Right cardiac atrium (tissue), 5 donors: ENCODE measurements at regions not wholly inside any gene's neighbourhood (a gene's known extent, or its start where the extent isn't known, plus 50 kb on each side); places are given as distances from the start of the nearest gene placed in this dataset.

ENCODE experiments used
- ATAC-seq, 2 donors: fragments of 200-7000 bp; cut with Tn5 transposase; one replicate each; pipeline versions ENCODE4 v1.8.0 to v1.9.1; 2020; ENCODE audit warnings: moderate library complexity in 2 of 2, mild to moderate bottlenecking in 1 of 2
- DNase-seq, 3 donors: peaks; one replicate each; pipeline ENCODE4 v3.0.0-alpha.2; 2020
- H3K27ac ChIP-seq: one replicate; pipeline ENCODE4 v1.5.1; 2013; ENCODE audit warnings: mild to moderate bottlenecking, low read length, control low read depth, moderate library complexity
- H3K27me3 ChIP-seq: one replicate; pipeline ENCODE4 v1.6.1; 2013; ENCODE audit not compliant: control insufficient read depth, insufficient read depth
- H3K4me1 ChIP-seq: one replicate; pipeline ENCODE4 v1.6.1; 2013; ENCODE audit warnings: low read length; ENCODE audit not compliant: control insufficient read depth, insufficient read depth
- H3K4me3 ChIP-seq: one replicate; pipeline ENCODE4 v1.5.1; 2013; ENCODE audit warnings: low read length, control low read depth
- H3K9me3 ChIP-seq: one replicate; pipeline ENCODE4 v1.6.1; 2013; ENCODE audit warnings: low read length; ENCODE audit not compliant: control insufficient read depth
- WGBS: extraction: QIAGEN DNeasy Blood & Tissue Kit; methylation state at CpG from one replicate; pipeline ENCODE4 v1.1.7; 2013; 5-methylcytosine and 5-hydroxymethylcytosine counted together
- intact Hi-C, 4 donors: fragments of 100-400 bp; cut with DNase I; formaldehyde crosslinking; loops; one replicate each; pipeline versions ENCODE4 v1.11.0 to v1.14.0; 2022 to 2023
- donor health status: healthy with polysubstance abuse.
- donor health status: DM: no; HTN: yes; CAD: no.
- donor health status: DM: no; HTN: no; CAD: no.
- donor health status: DM: no; HTN: yes; CAD: no; lungs with severe emphysema.
- donor health status: DM: yes; HTN: yes; CAD: no.

GRCh38 chr19:29273000-29273640 lies 60.2 kb upstream of the UQCRFS1 start:
- no peaks in the 10 kb centered on the region for H3K27me3 ChIP-seq
- WGBS = 79% methylated on average over 8 of the region's 8 CpGs
- intact Hi-C loops = no loop called here
- DNase-seq = no peak
- H3K9me3 ChIP-seq = no peaks in the 10 kb centered on the region
- no peak overlapping the region for H3K27ac ChIP-seq
- no peak overlapping the region for H3K4me3 ChIP-seq
- ATAC-seq = no peak
- no peaks in the 10 kb centered on the region for H3K4me1 ChIP-seq

- no peak overlapping the region for H3K27ac ChIP-seq
- no peaks in the 10 kb centered on the region for H3K27me3 ChIP-seq
- DNase-seq = no peak
- intact Hi-C loops = no loop called here
- H3K4me3 ChIP-seq = no peak overlapping the region
- ATAC-seq = no peak
- WGBS = 84% methylated on average over 4 of the region's 4 CpGs
- H3K9me3 ChIP-seq = no peaks in the 10 kb centered on the region
- no peaks in the 10 kb centered on the region for H3K4me1 ChIP-seq
These were observed 62.3 kb upstream of the UQCRFS1 start for GRCh38 chr19:29275266-29275665.

GRCh38 chr19:29277102-29277501 lies 64.2 kb upstream of the UQCRFS1 start:
- DNase-seq = no peak

GRCh38 chr19:29278716-29279115 lies 65.8 kb upstream of the UQCRFS1 start:
- Histone ChIP-seq H3K9me3 (no peaks in the 10 kb centered on the region), H3K4me1 (no peaks in the 10 kb centered on the region), H3K27me3 (no peaks in the 10 kb centered on the region), H3K4me3 (no peak overlapping the region), H3K27ac (no peak overlapping the region)
- intact Hi-C loops = no loop called here
- ATAC-seq (no peak), DNase-seq (no peak)
- WGBS = 31% methylated on average over 3 of the region's 3 CpGs

More at GRCh38 chr19:29277102-29277501, 64.2 kb upstream of the UQCRFS1 start:
- H3K4me1 ChIP-seq = no peaks in the 10 kb centered on the region
- intact Hi-C loops = no loop called here
- ATAC-seq = peak in 1 of 2 donors; percentile 75
- H3K9me3 ChIP-seq = no peaks in the 10 kb centered on the region
- no peak overlapping the region for H3K4me3 ChIP-seq
- H3K27ac ChIP-seq = no peak overlapping the region
- WGBS = 27% methylated on average over 7 of the region's 7 CpGs
- H3K27me3 ChIP-seq = no peaks in the 10 kb centered on the region

GRCh38 chr19:29283366-29283765 lies 70.4 kb upstream of the UQCRFS1 start:
- no peaks in the 10 kb centered on the region for H3K9me3 ChIP-seq
- H3K27ac ChIP-seq = no peak overlapping the region
- no peaks in the 10 kb centered on the region for H3K27me3 ChIP-seq
- H3K4me3 ChIP-seq = no peak overlapping the region
- no peak for ATAC-seq
- WGBS = 57% methylated on average over 3 of the region's 3 CpGs
- no peaks in the 10 kb centered on the region for H3K4me1 ChIP-seq
- intact Hi-C loops = loop anchor here in 2 of 4 donors (10.0 kb wide), 1 partner anchor 241 kb away; the partner anchor contains the start of gene VSTM2B (in 2 of the 2)
- no peak for DNase-seq

- WGBS = 65% methylated on average over 6 of the region's 6 CpGs
- no peaks in the 10 kb centered on the region for H3K4me1 ChIP-seq
- intact Hi-C loops = loop anchor here in 2 of 4 donors (10.0 kb wide), 1 partner anchor 240 kb away; the partner anchor contains the start of gene VSTM2B (in 2 of the 2)
- DNase-seq (no peak), ATAC-seq (no peak)
- no peak overlapping the region for H3K4me3 ChIP-seq
- no peaks in the 10 kb centered on the region for H3K9me3 ChIP-seq
- H3K27me3 ChIP-seq = no peaks in the 10 kb centered on the region
- H3K27ac ChIP-seq = no peak overlapping the region
These were observed 72.3 kb upstream of the UQCRFS1 start for GRCh38 chr19:29285187-29285687.

GRCh38 chr19:29285878-29286277 lies 72.9 kb upstream of the UQCRFS1 start:
- no peaks in the 10 kb centered on the region for H3K9me3 ChIP-seq
- WGBS = 16% methylated on average over 6 of the region's 6 CpGs
- ATAC-seq = no peak

GRCh38 chr19:29287061-29287460 lies 74.1 kb upstream of the UQCRFS1 start:
- intact Hi-C loops = loop anchor here in 2 of 4 donors (10.0 kb wide), 1 partner anchor 238 kb away; the partner anchor contains the start of gene VSTM2B (in 2 of the 2)
- Histone ChIP-seq H3K27me3 (no peaks in the 10 kb centered on the region), H3K27ac (no peak overlapping the region), H3K4me3 (no peak overlapping the region), H3K9me3 (no peaks in the 10 kb centered on the region), H3K4me1 (no peaks in the 10 kb centered on the region)
- WGBS = 58% methylated on average over 4 of the region's 4 CpGs
- ATAC-seq = no peak
- no peak for DNase-seq

More at GRCh38 chr19:29285878-29286277, 72.9 kb upstream of the UQCRFS1 start:
- no peak overlapping the region for H3K4me3 ChIP-seq
- intact Hi-C loops = loop anchor here in 2 of 4 donors (10.0 kb wide), 1 partner anchor 239 kb away; the partner anchor contains the start of gene VSTM2B (in 2 of the 2)
- no peaks in the 10 kb centered on the region for H3K27me3 ChIP-seq
- H3K27ac ChIP-seq = no peak overlapping the region
- no peak for DNase-seq
- no peaks in the 10 kb centered on the region for H3K4me1 ChIP-seq

GRCh38 chr19:29288256-29288655 lies 75.3 kb upstream of the UQCRFS1 start:
- DNase-seq (no peak), ATAC-seq (no peak)
- WGBS = 75% methylated on average over 4 of the region's 4 CpGs
- no peaks in the 10 kb centered on the region for H3K4me1 ChIP-seq
- no peaks in the 10 kb centered on the region for H3K27me3 ChIP-seq
- H3K9me3 ChIP-seq = no peaks in the 10 kb centered on the region
- intact Hi-C loops = loop anchor here in 2 of 4 donors (10.0 kb wide), 1 partner anchor 237 kb away; the partner anchor contains the start of gene VSTM2B (in 2 of the 2)
- H3K4me3 ChIP-seq = no peak overlapping the region
- no peak overlapping the region for H3K27ac ChIP-seq

GRCh38 chr19:29289020-29289419 lies 76.1 kb upstream of the UQCRFS1 start:
- intact Hi-C loops = loop anchor here in 2 of 4 donors (10.0 kb wide), 1 partner anchor 236 kb away; the partner anchor contains the start of gene VSTM2B (in 2 of the 2)
- Histone ChIP-seq H3K27ac (no peak overlapping the region), H3K4me1 (no peaks in the 10 kb centered on the region), H3K27me3 (no peaks in the 10 kb centered on the region), H3K4me3 (no peak overlapping the region), H3K9me3 (no peaks in the 10 kb centered on the region)
- 79% methylated on average over 2 of the region's 2 CpGs for WGBS
- ATAC-seq = no peak
- no peak for DNase-seq

GRCh38 chr19:29290853-29291252 lies 77.9 kb upstream of the UQCRFS1 start:
- intact Hi-C loops = loop anchor here in 1 of 4 donors (10.0 kb wide), 1 partner anchor 234 kb away; the partner anchor contains the start of gene VSTM2B

More at GRCh38 chr19:29290853-29291252, 77.9 kb upstream of the UQCRFS1 start:
- Histone ChIP-seq H3K27me3 (no peaks in the 10 kb centered on the region), H3K27ac (no peak overlapping the region), H3K9me3 (no peaks in the 10 kb centered on the region), H3K4me3 (no peak overlapping the region), H3K4me1 (no peaks in the 10 kb centered on the region)
- WGBS = 39% methylated on average over 5 of the region's 5 CpGs
- DNase-seq = no peak
- ATAC-seq = no peak
